RWPE2 (cell line): ENCODE measurements at regions not wholly inside any gene's neighbourhood (a gene's known extent, or its start where the extent isn't known, plus 50 kb on each side); places are given as distances from the start of the nearest gene placed in this dataset.

Experiments
- ATAC-seq: fragments of 200-7000 bp; cut with Tn5 transposase; 3 replicates; pipeline ENCODE4 v1.9.1; 2021; ENCODE audit warnings: low read depth
- DNase-seq: peaks from one replicate; pipeline ENCODE4 v3.0.0-alpha.2; 2020; ENCODE audit warnings: low spot score
- H3K27ac ChIP-seq: fragments of 450-650 bp; 2 replicates; pipeline ENCODE4 v1.5.1; 2017; ENCODE audit warnings: mild to moderate bottlenecking; ENCODE audit not compliant: poor library complexity, severe bottlenecking
- H3K27me3 ChIP-seq: fragments of 250-450 bp; sonication (Bioruptor Pico); 2 replicates; pipeline ENCODE4 v1.5.1; 2021; ENCODE audit warnings: mild to moderate bottlenecking, moderate library complexity; ENCODE audit not compliant: insufficient read depth, poor library complexity, severe bottlenecking
- H3K36me3 ChIP-seq: fragments of 250-450 bp; sonication (Bioruptor Pico); 2 replicates; pipeline ENCODE4 v1.5.1; 2020; ENCODE audit warnings: low read depth, mild to moderate bottlenecking, moderate library complexity
- H3K4me1 ChIP-seq: fragments of 250-450 bp; sonication (Bioruptor Pico); 2 replicates; pipeline ENCODE4 v1.5.1; 2021; ENCODE audit warnings: mild to moderate bottlenecking, moderate library complexity; ENCODE audit not compliant: insufficient read depth, poor library complexity, severe bottlenecking
- H3K4me3 ChIP-seq: fragments of 250-450 bp; sonication (Bioruptor Pico); 2 replicates; pipeline ENCODE4 v1.5.1; 2021; ENCODE audit warnings: mild to moderate bottlenecking, moderate library complexity; ENCODE audit not compliant: severe bottlenecking
- H3K9me3 ChIP-seq: fragments of 250-450 bp; sonication (Bioruptor Pico); 2 replicates; pipeline ENCODE4 v1.5.1; 2021; ENCODE audit warnings: mild to moderate bottlenecking, moderate library complexity; ENCODE audit not compliant: severe bottlenecking
- CTCF ChIP-seq: fragments of 450-650 bp; IDR thresholded peaks from one replicate; pipeline ENCODE4 v1.5.1; 2017; ENCODE audit warnings: mild to moderate bottlenecking, moderate library complexity; ENCODE audit not compliant: poor library complexity, severe bottlenecking

GRCh38 chr22:27105142-27106025 lies 448.0 kb downstream of the MIAT start:
- no peak for DNase-seq
- no peak for TF ChIP-seq CTCF
- no peak overlapping the region for H3K27ac ChIP-seq
- H3K4me1 ChIP-seq: peaks cover 5% of the 10 kb centered on the region
- peaks cover 12% of the 10 kb centered on the region for H3K27me3 ChIP-seq
- H3K4me3 ChIP-seq: no peak overlapping the region
- peaks cover 4% of the 10 kb centered on the region for H3K9me3 ChIP-seq
- no peak; the same call in 2 of the 3 replicates for ATAC-seq
- no peaks in the 10 kb centered on the region for H3K36me3 ChIP-seq

GRCh38 chr22:27106985-27107384 lies 449.6 kb downstream of the MIAT start:
- Histone ChIP-seq H3K27me3 (no peaks in the 10 kb centered on the region), H3K27ac (no peak overlapping the region), H3K36me3 (no peaks in the 10 kb centered on the region), H3K9me3 (peaks cover 4% of the 10 kb centered on the region), H3K4me3 (no peak overlapping the region), H3K4me1 (peaks cover 5% of the 10 kb centered on the region)
- no peak for TF ChIP-seq CTCF
- no peak for ATAC-seq
- no peak for DNase-seq

GRCh38 chr22:27107386-27107785 lies 450.0 kb downstream of the MIAT start:
- Histone ChIP-seq H3K4me1 (peaks cover 9% of the 10 kb centered on the region), H3K36me3 (no peaks in the 10 kb centered on the region), H3K27me3 (no peaks in the 10 kb centered on the region), H3K27ac (no peak overlapping the region), H3K9me3 (peaks cover 4% of the 10 kb centered on the region), H3K4me3 (no peak overlapping the region)
- DNase-seq: no peak
- TF ChIP-seq CTCF: no peak
- ATAC-seq: peak; percentile 23; the same call in 2 of the 3 replicates

- TF ChIP-seq CTCF: no peak
- ATAC-seq (peak; percentile 98), DNase-seq (peak; percentile 96)
- Histone ChIP-seq H3K27me3 (no peaks in the 10 kb centered on the region), H3K36me3 (no peaks in the 10 kb centered on the region), H3K9me3 (peaks cover 4% of the 10 kb centered on the region), H3K4me1 (peaks cover 13% of the 10 kb centered on the region), H3K4me3 (no peak overlapping the region), H3K27ac (peak overlapping the region; percentile 33)
These were observed 450.4 kb downstream of the MIAT start for GRCh38 chr22:27107824-27108223.
